ENCODE measurements at regions not wholly inside any gene's neighbourhood (a gene's known extent, or its start where the extent isn't known, plus 50 kb on each side); places are given as distances from the start of the nearest gene placed in this dataset.

DNA sequence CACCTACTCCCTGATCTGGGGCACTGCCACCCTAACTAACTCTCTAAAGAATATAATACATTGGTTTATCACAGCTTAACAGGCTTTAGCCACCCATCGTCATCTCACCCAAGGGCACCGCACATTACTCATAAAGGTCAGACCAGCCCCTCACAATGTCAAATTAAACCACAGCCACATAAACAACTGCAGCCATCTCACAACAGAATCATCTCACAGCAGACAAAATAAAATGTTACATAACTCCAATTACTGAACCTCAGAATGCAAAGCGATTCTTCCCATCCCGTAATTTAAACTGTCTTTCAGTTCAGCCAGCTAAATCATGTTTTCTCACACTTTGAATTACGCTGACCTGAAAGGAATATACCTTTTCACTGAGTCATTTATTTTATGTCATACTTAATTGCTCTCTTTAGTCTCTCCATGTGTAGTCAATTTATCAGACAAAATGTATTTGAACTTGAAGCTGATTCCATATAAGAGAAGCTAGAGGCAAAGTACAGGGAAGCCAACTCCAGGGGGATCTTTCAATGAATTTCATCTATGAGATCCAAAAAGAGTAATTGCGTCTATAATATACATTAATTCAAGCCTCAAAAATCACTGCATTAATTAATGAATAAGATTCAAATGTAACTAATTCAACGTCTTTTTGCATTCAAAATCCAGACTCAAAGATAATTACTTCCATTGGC is 96.9 kb upstream of the NEBL start:
- CTCF ChIA-PET: no interaction called here
- Mint-ChIP-seq H3K9me3 (no peaks in the 10 kb centered on the region), H3K27ac (no peak overlapping the region), H3K4me3 (no peak overlapping the region), H3K4me1 (ENCODE audit: low read depth) (no peaks in the 10 kb centered on the region), H3K36me3 (ENCODE audit: low read depth) (no peaks in the 10 kb centered on the region), H3K27me3 (peaks cover 1% of the 10 kb centered on the region)
- no peak for ATAC-seq
- POLR2A ChIA-PET: no interaction called here
- TF ChIP-seq, protein P1, sequence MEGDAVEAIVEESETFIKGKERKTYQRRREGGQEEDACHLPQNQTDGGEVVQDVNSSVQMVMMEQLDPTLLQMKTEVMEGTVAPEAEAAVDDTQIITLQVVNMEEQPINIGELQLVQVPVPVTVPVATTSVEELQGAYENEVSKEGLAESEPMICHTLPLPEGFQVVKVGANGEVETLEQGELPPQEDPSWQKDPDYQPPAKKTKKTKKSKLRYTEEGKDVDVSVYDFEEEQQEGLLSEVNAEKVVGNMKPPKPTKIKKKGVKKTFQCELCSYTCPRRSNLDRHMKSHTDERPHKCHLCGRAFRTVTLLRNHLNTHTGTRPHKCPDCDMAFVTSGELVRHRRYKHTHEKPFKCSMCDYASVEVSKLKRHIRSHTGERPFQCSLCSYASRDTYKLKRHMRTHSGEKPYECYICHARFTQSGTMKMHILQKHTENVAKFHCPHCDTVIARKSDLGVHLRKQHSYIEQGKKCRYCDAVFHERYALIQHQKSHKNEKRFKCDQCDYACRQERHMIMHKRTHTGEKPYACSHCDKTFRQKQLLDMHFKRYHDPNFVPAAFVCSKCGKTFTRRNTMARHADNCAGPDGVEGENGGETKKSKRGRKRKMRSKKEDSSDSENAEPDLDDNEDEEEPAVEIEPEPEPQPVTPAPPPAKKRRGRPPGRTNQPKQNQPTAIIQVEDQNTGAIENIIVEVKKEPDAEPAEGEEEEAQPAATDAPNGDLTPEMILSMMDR (IDR thresholded peaks at IDR 0.05): no peak
- intact Hi-C loops (cut with micrococcal nuclease): no loop called here
- no peak for DNase-seq

DNA sequence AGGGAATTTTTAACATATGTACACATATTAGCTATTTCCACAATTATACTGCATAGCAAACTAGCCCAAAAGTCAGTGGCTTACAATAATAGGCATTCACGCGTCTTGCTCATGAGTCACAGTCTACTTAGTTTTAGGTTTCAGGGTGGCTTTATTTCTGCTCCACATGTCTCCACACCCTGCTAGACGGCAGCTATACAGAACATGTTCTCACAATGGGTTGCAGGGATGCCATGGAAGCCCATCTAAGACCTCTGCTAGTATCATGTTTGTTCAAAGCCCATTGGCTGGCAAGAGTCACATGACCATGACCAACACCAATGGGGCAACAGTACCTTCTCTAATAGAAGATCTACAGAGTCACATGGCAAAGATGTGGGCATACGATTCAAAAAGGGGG is 96.3 kb upstream of the NEBL start:
- peaks cover 1% of the 10 kb centered on the region for H3K27me3 Mint-ChIP-seq
- intact Hi-C loops (cut with micrococcal nuclease): no loop called here
- H3K27ac Mint-ChIP-seq: no peak overlapping the region
- no peaks in the 10 kb centered on the region for H3K4me1 Mint-ChIP-seq (ENCODE audit: low read depth)
- TF ChIP-seq, protein P1 (IDR thresholded peaks at IDR 0.05): no peak
- H3K9me3 Mint-ChIP-seq: no peaks in the 10 kb centered on the region
- ChIA-PET CTCF (no interaction called here), POLR2A (no interaction called here)
- no peak overlapping the region for H3K4me3 Mint-ChIP-seq
- H3K36me3 Mint-ChIP-seq (ENCODE audit: low read depth): no peaks in the 10 kb centered on the region
- no peak for DNase-seq
- ATAC-seq: no peak

DNA sequence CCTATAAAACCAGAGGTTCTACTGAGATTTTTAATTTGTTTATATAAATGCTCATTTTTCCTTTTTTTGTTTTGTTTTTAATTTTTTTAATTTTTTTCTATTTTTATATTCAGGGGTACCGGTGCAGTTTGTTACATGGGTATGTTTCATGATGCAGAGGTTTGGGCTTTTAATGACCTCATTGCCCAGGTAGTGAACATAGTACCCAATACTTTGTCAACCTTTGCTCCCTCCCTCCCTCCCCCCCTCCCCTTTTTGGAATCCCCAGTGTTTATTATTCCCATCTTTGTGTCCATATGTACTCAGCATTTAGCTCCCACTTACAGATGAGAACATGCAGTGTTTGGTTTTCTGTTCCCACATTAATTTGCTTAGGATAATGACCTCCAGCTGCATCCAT is 94.4 kb upstream of the NEBL start:
- Mint-ChIP-seq H3K27ac (no peak overlapping the region), H3K27me3 (peaks cover 1% of the 10 kb centered on the region)

GRCh38 chr10:20990604-20991003 is 93.5 kb upstream of the NEBL start:
- TF ChIP-seq, protein P1 (IDR thresholded peaks at IDR 0.05): no peak
- ATAC-seq (no peak), DNase-seq (no peak)
- Mint-ChIP-seq H3K36me3 (ENCODE audit: low read depth) (no peaks in the 10 kb centered on the region), H3K27ac (no peak overlapping the region), H3K9me3 (no peaks in the 10 kb centered on the region), H3K4me3 (no peak overlapping the region), H3K27me3 (no peaks in the 10 kb centered on the region), H3K4me1 (ENCODE audit: low read depth) (no peaks in the 10 kb centered on the region)
- intact Hi-C loops (cut with micrococcal nuclease): no loop called here
- ChIA-PET POLR2A (no interaction called here), CTCF (no interaction called here)

More for the DNA sequence above, 94.4 kb upstream of the NEBL start:
- intact Hi-C loops (cut with micrococcal nuclease): no loop called here
- no peaks in the 10 kb centered on the region for H3K36me3 Mint-ChIP-seq (ENCODE audit: low read depth)
- ChIA-PET CTCF (no interaction called here), POLR2A (no interaction called here)
- ATAC-seq (no peak), DNase-seq (no peak)
- H3K4me1 Mint-ChIP-seq (ENCODE audit: low read depth): no peaks in the 10 kb centered on the region
- TF ChIP-seq, protein P1 (IDR thresholded peaks at IDR 0.05): no peak
- H3K4me3 Mint-ChIP-seq: no peak overlapping the region
- H3K9me3 Mint-ChIP-seq: no peaks in the 10 kb centered on the region

- Mint-ChIP-seq H3K27ac (no peak overlapping the region), H3K4me1 (ENCODE audit: low read depth) (no peaks in the 10 kb centered on the region), H3K27me3 (no peaks in the 10 kb centered on the region), H3K4me3 (no peak overlapping the region), H3K9me3 (no peaks in the 10 kb centered on the region), H3K36me3 (ENCODE audit: low read depth) (no peaks in the 10 kb centered on the region)
- no peak for DNase-seq
- POLR2A ChIA-PET: no interaction called here
- intact Hi-C loops (cut with micrococcal nuclease): no loop called here
- ATAC-seq: no peak
- TF ChIP-seq, protein P1 (IDR thresholded peaks at IDR 0.05): no peak
- CTCF ChIA-PET: no interaction called here
Observed at GRCh38 chr10:20988357-20988983, 91.4 kb upstream of the NEBL start.
